ENCODE measurements at regions not wholly inside any gene's neighbourhood (a gene's known extent, or its start where the extent isn't known, plus 50 kb on each side); places are given as distances from the start of the nearest gene placed in this dataset.

DNA sequence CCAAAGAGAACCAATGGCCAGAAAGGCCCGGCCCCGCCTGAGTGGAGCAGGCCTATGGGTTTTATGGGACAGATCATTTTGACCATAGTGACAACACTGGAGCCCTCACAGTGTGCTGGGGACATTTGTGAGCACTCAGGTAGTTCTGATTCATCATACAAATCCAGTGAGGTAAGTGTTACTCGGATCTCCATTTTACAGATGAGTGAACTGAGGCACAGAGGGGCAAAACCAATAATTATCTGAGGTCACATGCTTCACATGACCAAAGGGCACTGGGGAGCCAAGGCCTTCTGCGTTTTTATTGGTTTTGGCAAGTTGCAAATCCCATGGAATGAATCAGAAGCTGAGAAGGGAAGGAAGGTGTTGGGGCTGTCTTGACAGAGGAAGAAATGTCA is 111.5 kb upstream of the MGAT5 start:
- TF ChIP-seq CTCF (IDR thresholded peaks at IDR 0.05; ENCODE audit: poor library complexity, severe bottlenecking) (no peak), POLR2AphosphoS5 (IDR thresholded peaks at IDR 0.05) (no peak), EZH2 (IDR thresholded peaks at IDR 0.05; ENCODE audit: borderline replicate concordance, insufficient read depth, low read length, poor library complexity, severe bottlenecking) (no peak), RAD21 (conservative IDR thresholded peaks at IDR 0.05) (no peak), TAF1 (IDR thresholded peaks at IDR 0.05; ENCODE audit: low read depth) (no peak), EP300 (conservative IDR thresholded peaks at IDR 0.05; ENCODE audit: poor library complexity, severe bottlenecking) (no peak), REST (IDR thresholded peaks at IDR 0.05; ENCODE audit: borderline replicate concordance) (no peak), SMC3 (conservative IDR thresholded peaks at IDR 0.05; ENCODE audit: poor library complexity) (no peak)
